KMS-11 (cell line): ENCODE measurements at regions not wholly inside any gene's neighbourhood (a gene's known extent, or its start where the extent isn't known, plus 50 kb on each side); places are given as distances from the start of the nearest gene placed in this dataset.
"Not testable (repeated sequence)": the region's sequence is repeated elsewhere in the genome, so short reads cannot be mapped to it uniquely, and the experiment has no call there.

Source experiments
- H2AFZ ChIP-seq: fragments of 200-600 bp; sonication (generic); 2 replicates; pipeline ENCODE4 v1.6.1; 2016; ENCODE audit warnings: antibody characterized with exemption, mixed run types, low read depth
- H3K27ac ChIP-seq: fragments of 200-600 bp; sonication (generic); 2 replicates; pipeline ENCODE4 v1.6.1; 2016; ENCODE audit warnings: mild to moderate bottlenecking, mixed run types
- H3K27me3 ChIP-seq: fragments of 200-600 bp; sonication (generic); 2 replicates; pipeline ENCODE4 v1.6.1; 2017; ENCODE audit warnings: mild to moderate bottlenecking, low read depth, mixed run types, moderate library complexity; ENCODE audit not compliant: insufficient read depth
- H3K36me3 ChIP-seq: fragments of 200-600 bp; sonication (generic); 2 replicates; pipeline ENCODE4 v1.6.1; 2017; ENCODE audit warnings: mild to moderate bottlenecking, mixed run types; ENCODE audit not compliant: insufficient read depth
- H3K4me1 ChIP-seq: fragments of 200-600 bp; sonication (generic); 2 replicates; pipeline ENCODE4 v1.6.1; 2016; ENCODE audit warnings: mild to moderate bottlenecking, low read depth, mixed run types; ENCODE audit not compliant: poor library complexity, severe bottlenecking
- H3K4me2 ChIP-seq: fragments of 200-600 bp; sonication (generic); 2 replicates; pipeline ENCODE4 v1.7.0; 2016; ENCODE audit warnings: mild to moderate bottlenecking, mixed run types
- H3K4me3 ChIP-seq: fragments of 200-600 bp; sonication (generic); IDR thresholded peaks from 2 replicates; pipeline ENCODE4 v1.6.1; 2017; ENCODE audit warnings: low read depth, low read length, mixed read lengths; ENCODE audit not compliant: insufficient read depth
- H3K79me2 ChIP-seq: fragments of 200-600 bp; sonication (generic); 2 replicates; pipeline ENCODE4 v1.6.1; 2016; ENCODE audit warnings: low read depth, mixed run types; ENCODE audit not compliant: insufficient read depth
- H3K9ac ChIP-seq: fragments of 200-600 bp; sonication (generic); 2 replicates; pipeline ENCODE4 v1.6.1; 2016; ENCODE audit warnings: mild to moderate bottlenecking, mixed run types
- H4K20me1 ChIP-seq: fragments of 200-600 bp; sonication (generic); 2 replicates; pipeline ENCODE4 v1.6.1; 2016; ENCODE audit warnings: mild to moderate bottlenecking, mixed run types; ENCODE audit not compliant: insufficient read depth

DNA sequence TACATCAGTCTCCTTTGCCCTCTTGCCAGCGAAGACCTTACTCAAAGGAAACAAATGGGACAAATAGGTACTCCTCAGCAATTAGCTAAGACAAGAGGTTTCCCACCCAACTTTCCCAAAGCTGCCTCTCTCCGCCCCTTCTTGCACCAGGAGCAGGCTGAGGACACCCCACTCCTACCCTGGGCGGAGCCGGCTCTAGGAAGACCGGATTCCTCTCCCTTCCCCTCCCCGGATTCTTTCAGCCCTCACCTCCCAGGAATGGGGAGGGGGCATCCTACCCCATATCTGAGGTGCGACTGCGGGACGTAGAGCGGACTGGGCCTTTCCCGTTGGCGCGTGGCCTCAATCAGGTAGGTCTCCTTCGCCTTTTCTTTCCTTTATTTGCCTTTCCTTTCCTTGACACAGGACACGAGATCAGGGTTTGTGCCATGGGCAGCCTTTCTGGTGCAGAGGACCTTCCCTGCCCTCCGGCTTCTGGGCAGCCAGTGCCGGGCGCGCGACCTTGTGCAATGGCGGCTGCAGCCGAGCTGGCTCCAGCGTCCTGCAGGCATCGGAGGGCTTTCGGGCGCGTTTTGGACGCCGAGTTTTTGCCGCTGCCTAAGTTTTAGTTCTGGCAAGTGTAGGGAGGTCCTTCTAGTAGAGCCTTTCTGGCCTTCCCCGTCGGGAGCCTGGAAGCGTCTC, 279.9 kb downstream of the PLS3 start:
- H3K4me1 ChIP-seq, H3K79me2 ChIP-seq, H3K36me3 ChIP-seq, H3K9ac ChIP-seq, H3K27ac ChIP-seq, H3K4me2 ChIP-seq, H3K4me3 ChIP-seq, H4K20me1 ChIP-seq, H3K27me3 ChIP-seq, H2AFZ ChIP-seq: not testable (repeated sequence)

GRCh38 chrX:115850986-115851385, 290.0 kb downstream of the PLS3 start:
- H2AFZ ChIP-seq, H3K9ac ChIP-seq, H3K27me3 ChIP-seq, H3K36me3 ChIP-seq, H3K79me2 ChIP-seq, H3K4me3 ChIP-seq, H3K4me2 ChIP-seq, H4K20me1 ChIP-seq, H3K4me1 ChIP-seq, H3K27ac ChIP-seq: not testable (repeated sequence)

GRCh38 chrX:115853260-115853659, 292.3 kb downstream of the PLS3 start:
- not testable (repeated sequence) for H3K36me3 ChIP-seq, H3K27me3 ChIP-seq, H2AFZ ChIP-seq

GRCh38 chrX:115881170-115881569, 289.4 kb upstream of the AGTR2 start:
- not testable (repeated sequence) for H3K4me3 ChIP-seq, H3K27me3 ChIP-seq, H4K20me1 ChIP-seq, H3K36me3 ChIP-seq, H3K9ac ChIP-seq, H3K4me2 ChIP-seq, H3K79me2 ChIP-seq, H2AFZ ChIP-seq, H3K27ac ChIP-seq, H3K4me1 ChIP-seq

More at GRCh38 chrX:115853260-115853659, 292.3 kb downstream of the PLS3 start:
- H4K20me1 ChIP-seq, H3K4me2 ChIP-seq, H3K4me1 ChIP-seq, H3K27ac ChIP-seq, H3K4me3 ChIP-seq, H3K79me2 ChIP-seq, H3K9ac ChIP-seq: not testable (repeated sequence)

DNA sequence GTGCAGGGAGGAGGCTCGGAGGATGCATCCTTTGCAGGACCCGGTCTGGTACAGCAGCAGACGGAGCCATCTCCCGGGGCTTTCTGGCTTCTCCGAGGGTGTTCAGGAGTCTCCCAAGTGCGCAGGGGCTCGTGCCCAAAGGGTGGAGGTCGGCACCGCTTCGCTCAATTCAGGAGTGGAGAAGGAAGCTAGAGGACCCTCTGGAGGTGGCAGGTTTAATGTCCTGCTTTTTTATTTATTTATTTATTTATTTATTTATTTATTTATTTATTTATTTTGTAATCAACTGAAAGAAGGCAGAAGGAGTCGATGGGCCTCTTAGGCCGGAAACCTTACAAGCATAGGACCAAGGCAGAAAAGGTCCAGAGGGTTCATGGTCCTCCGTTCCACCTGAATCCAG, 286.4 kb upstream of the AGTR2 start:
- not testable (repeated sequence) for H3K4me1 ChIP-seq, H3K4me3 ChIP-seq

DNA sequence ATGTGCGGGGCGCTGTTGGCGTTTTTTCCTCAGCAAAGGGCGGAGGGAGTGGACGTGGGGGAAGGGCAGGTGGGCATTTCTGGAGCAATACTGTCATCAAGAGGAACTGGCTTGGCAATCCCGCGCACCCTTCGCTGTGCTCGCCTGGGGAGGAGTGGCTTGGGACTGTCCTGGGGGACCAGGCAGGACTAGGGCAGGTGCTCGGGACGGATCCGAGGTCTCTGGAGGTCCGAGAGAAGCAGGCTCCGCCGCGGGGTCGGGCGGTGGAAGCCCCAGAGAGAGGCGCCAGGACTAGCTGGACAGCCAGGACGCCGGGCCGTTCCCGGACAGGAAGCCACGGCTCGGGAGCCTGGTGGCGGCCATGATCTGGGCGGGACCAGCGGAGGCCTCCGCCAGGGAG, 282.5 kb upstream of the AGTR2 start:
- not testable (repeated sequence) for H2AFZ ChIP-seq, H3K27me3 ChIP-seq, H3K4me2 ChIP-seq, H3K79me2 ChIP-seq, H3K4me1 ChIP-seq, H3K9ac ChIP-seq, H4K20me1 ChIP-seq, H3K36me3 ChIP-seq, H3K4me3 ChIP-seq, H3K27ac ChIP-seq

More for the DNA sequence above, 286.4 kb upstream of the AGTR2 start:
- H3K4me2 ChIP-seq, H3K27me3 ChIP-seq, H2AFZ ChIP-seq, H3K27ac ChIP-seq, H4K20me1 ChIP-seq, H3K36me3 ChIP-seq, H3K79me2 ChIP-seq, H3K9ac ChIP-seq: not testable (repeated sequence)

GRCh38 chrX:115888519-115888918, 282.0 kb upstream of the AGTR2 start:
- not testable (repeated sequence) for H3K27me3 ChIP-seq, H3K4me3 ChIP-seq, H3K79me2 ChIP-seq, H3K36me3 ChIP-seq, H3K9ac ChIP-seq, H4K20me1 ChIP-seq, H3K27ac ChIP-seq, H2AFZ ChIP-seq, H3K4me2 ChIP-seq, H3K4me1 ChIP-seq
